ENCODE measurements at regions not wholly inside any gene's neighbourhood (a gene's known extent, or its start where the extent isn't known, plus 50 kb on each side); places are given as distances from the start of the nearest gene placed in this dataset.

DNA sequence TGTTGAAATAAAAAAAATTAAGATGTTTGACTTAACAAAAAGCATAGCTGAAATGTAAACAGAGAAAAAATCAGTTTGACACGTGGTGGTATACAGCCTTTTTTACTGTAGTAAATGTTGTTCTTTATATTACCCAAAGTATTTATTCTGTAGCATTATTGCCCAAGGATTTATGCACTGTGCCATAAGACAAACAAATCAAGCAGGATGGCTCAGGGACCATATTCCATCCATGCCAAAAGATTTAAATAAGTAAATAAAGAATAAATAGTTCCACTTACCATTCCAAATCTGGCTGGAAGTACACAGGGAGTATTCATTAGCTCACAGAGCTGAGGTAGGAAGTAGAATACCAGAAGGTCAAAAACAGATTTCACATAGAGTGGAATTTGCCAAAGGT, 666.7 kb upstream of the CADM2 start:
- TF ChIP-seq, protein P1, sequence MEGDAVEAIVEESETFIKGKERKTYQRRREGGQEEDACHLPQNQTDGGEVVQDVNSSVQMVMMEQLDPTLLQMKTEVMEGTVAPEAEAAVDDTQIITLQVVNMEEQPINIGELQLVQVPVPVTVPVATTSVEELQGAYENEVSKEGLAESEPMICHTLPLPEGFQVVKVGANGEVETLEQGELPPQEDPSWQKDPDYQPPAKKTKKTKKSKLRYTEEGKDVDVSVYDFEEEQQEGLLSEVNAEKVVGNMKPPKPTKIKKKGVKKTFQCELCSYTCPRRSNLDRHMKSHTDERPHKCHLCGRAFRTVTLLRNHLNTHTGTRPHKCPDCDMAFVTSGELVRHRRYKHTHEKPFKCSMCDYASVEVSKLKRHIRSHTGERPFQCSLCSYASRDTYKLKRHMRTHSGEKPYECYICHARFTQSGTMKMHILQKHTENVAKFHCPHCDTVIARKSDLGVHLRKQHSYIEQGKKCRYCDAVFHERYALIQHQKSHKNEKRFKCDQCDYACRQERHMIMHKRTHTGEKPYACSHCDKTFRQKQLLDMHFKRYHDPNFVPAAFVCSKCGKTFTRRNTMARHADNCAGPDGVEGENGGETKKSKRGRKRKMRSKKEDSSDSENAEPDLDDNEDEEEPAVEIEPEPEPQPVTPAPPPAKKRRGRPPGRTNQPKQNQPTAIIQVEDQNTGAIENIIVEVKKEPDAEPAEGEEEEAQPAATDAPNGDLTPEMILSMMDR (IDR thresholded peaks at IDR 0.05) = no peak
- TF ChIP-seq POLR2A (IDR thresholded peaks at IDR 0.05) = no peak
